GM21619 (cell line): ENCODE measurements at regions not wholly inside any gene's neighbourhood (a gene's known extent, or its start where the extent isn't known, plus 50 kb on each side); places are given as distances from the start of the nearest gene placed in this dataset.

ENCODE experiments used
- ATAC-seq: cut with Tn5 transposase; IDR thresholded peaks from one replicate; pipeline ENCODE4 v1.9.1; 2021; ENCODE audit not compliant: unreplicated experiment

GRCh38 chr16:77131398-77131797 is 59.6 kb upstream of the MON1B start:
- no peak for ATAC-seq

GRCh38 chr16:77132051-77132618 is 58.9 kb upstream of the MON1B start:
- ATAC-seq = no peak

GRCh38 chr16:77133706-77134105 is 57.3 kb upstream of the MON1B start:
- no peak for ATAC-seq

GRCh38 chr16:77137045-77137444 is 53.9 kb upstream of the MON1B start:
- no peak for ATAC-seq
